AG08395 (cell line): ENCODE measurements at regions not wholly inside any gene's neighbourhood (a gene's known extent, or its start where the extent isn't known, plus 50 kb on each side); places are given as distances from the start of the nearest gene placed in this dataset.
"Not testable (repeated sequence)": the region's sequence is repeated elsewhere in the genome, so short reads cannot be mapped to it uniquely, and the experiment has no call there.

Experiments used
- DNase-seq: peaks from one replicate; pipeline ENCODE4 v3.0.0; 2012; ENCODE audit warnings: mixed read lengths, low spot score

DNA sequence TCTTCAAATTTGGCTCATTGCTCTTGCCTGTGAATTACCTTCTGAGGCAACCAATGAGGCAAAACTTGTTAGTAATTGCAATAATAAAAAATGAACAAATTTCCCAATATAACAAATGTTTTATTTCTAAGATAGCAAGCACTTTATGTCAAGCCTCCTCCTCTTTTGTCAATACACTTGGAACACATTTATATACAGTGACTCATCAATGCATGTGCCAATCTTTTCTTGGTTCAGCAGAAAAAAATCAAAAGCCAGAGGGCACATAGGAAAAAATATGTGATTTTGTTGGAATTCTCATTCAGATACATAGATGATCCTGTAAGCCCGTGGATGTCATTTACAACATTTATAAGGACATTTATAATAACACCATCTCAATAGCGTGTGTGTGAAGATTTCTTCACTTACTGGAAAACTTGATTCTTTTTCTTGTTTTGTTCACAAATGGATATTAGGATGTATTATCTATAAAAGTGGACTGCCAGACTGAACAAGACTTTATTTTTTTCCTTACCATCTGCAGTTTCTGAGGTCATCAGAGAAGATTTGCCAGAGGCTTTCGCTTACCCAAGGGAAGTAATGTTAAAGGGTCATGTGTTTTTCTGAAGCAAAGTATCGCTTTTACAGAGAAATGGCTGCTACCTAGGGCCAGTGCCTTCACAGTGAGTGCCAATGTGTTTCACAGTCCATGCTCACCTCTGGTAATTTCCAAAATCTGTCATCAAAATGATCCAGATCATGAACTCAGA lies 645.7 kb upstream of the PTBP2 start:
- no peak for DNase-seq

DNA sequence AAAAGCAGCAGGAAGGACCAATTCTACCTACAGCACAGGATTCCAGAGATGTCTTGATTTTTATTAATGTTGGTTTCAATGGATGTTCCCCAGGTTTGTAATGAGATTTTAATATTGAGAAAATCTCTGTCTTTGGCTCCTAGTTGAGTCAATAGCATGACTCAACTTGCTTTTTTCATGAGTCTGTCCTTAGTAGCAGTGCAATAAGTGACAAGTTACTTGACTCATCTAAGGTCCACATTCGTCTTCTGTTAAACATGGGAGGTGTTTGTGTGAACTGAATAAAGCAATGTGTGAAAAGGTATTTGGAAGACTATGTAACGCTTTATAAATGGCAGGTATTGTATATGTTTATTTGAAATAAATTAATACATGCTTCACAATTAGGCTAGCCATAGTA lies 645.0 kb upstream of the PTBP2 start:
- no peak for DNase-seq

GRCh38 chr1:96079581-96079980 lies 642.0 kb upstream of the PTBP2 start:
- DNase-seq = no peak

DNA sequence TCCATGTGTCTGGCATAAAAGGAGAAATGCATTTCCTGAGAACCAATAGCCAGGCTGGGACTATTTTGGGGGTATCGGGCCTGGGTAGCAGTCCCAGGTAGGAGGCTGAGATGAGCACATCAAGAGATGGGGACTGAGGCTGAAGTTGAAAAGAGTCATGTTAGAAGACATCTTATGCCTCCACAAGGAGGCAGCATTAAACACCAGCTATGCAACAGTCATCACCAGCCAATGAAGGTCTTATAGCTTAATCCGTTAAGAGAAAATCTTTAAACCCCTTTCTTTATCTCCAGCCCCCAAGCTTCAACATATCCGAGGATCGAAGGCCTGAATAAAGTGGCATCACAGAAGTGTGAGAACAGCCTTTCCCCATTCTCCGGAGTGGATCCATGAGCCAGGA lies 640.7 kb upstream of the PTBP2 start:
- no peak for DNase-seq

DNA sequence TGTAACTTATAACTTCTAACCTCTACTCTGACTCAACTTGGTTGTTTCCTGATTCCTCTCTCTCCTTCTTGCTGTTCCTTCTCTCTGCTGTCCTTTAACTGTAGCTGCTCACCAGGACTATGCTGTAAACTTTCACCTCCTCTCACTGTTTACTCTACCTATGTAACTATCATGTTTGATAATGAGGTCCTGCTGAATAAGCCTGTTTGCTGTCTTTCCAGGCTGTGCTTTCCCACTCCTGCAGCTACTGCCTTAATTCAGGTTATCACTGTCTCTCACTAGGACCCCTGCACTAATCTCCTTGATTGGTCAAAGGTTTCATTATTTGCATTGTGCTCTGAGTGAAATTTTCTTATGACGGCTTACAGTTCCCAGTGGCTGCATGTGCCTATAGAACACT lies 633.9 kb upstream of the PTBP2 start:
- DNase-seq = no peak

DNA sequence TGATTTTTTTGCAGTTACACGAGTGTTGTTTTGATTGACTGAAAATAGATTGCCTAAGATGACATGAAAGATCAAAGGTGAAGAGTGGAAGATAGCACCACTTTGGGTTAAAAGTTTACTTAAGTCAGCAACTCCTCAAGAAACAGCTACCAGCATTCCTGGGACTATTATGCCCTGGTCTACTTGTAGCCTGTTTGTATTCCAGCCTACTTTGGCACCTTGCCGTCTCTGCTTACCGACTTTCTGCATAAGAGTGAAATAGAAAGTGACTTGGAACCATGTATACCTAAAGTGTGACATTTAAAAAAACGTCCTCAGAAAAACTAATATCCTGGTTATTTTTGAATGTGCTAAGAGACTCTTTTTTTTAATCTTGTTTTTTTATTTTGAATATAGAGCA lies 631.5 kb upstream of the PTBP2 start:
- DNase-seq = no peak

GRCh38 chr1:96095849-96096612 lies 625.6 kb upstream of the PTBP2 start:
- DNase-seq = no peak

GRCh38 chr1:96096613-96097321 lies 624.8 kb upstream of the PTBP2 start:
- DNase-seq = no peak

- no peak for DNase-seq
These were observed 617.1 kb upstream of the PTBP2 start for GRCh38 chr1:96104506-96104905.

DNA sequence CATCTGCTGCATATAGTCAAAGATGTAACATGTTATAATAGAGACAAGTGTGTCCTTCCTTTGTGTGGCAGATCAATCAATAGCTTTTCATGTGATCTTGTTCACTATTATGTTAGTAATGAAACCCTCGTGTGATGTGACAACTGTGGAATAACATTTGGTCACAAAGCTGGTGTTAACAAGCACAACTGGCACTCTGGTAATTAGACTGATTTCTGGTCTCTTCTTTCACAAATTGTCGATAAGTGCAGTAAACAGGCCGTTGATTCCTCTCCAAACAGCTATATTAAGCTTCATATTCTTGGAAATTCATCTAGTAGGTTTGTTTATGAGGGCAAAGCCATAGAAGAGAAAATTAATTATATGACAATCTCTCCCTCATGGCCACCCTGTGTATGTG lies 616.7 kb upstream of the PTBP2 start:
- DNase-seq = no peak

- no peak for DNase-seq
These were observed 604.9 kb upstream of the PTBP2 start for GRCh38 chr1:96116731-96117130.

GRCh38 chr1:96130432-96130831 lies 591.2 kb upstream of the PTBP2 start:
- no peak for DNase-seq

DNA sequence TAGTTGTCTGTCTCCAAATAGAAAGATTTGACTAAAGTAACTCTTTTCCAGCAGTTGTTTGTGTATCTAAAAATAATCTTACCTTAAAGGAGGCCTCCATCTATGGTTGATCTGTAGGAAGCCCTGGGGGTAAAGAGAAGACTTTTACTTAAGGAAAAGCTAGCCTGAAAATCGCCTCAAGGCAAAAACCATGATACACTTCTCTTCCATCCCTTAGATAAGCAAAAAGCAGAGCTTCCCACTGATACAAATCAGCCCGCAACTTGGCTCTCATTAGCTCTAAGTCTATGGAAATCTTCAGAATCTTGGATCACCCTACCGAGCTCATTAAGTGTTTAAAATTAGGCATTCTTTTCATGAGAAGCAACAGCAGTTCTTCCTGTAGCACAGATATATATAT lies 576.9 kb upstream of the PTBP2 start:
- no peak for DNase-seq

GRCh38 chr1:96145492-96145891 lies 576.1 kb upstream of the PTBP2 start:
- no peak for DNase-seq

GRCh38 chr1:96152957-96153356 lies 568.6 kb upstream of the PTBP2 start:
- not testable (repeated sequence) for DNase-seq

GRCh38 chr1:96157101-96157500 lies 564.5 kb upstream of the PTBP2 start:
- no peak for DNase-seq

GRCh38 chr1:96159379-96159778 lies 562.2 kb upstream of the PTBP2 start:
- no peak for DNase-seq

- DNase-seq = no peak
These were observed 557.5 kb upstream of the PTBP2 start for GRCh38 chr1:96164053-96164452.

GRCh38 chr1:96178053-96178452 lies 543.5 kb upstream of the PTBP2 start:
- DNase-seq = no peak

DNA sequence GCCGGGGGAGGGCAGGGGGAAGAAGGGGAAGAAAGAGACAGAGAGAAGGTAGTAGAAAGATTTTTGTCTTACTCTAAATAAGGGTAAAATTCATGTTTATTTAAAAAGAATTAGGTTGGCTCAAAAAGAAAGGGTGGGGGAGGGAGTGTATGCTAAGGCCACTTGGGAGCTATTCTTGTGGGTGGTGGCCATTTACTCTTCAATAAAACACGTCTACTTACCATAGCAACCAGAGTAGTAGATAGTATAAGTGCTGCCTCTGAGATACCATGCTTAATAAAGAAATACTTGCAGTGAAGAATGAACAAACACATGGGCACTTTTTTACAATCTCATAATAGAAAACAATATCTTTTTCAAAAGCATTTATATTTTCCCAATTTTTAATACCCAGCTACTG lies 538.1 kb upstream of the PTBP2 start:
- DNase-seq = no peak

- DNase-seq = no peak
These were observed 537.7 kb upstream of the PTBP2 start for GRCh38 chr1:96183928-96184327.

DNA sequence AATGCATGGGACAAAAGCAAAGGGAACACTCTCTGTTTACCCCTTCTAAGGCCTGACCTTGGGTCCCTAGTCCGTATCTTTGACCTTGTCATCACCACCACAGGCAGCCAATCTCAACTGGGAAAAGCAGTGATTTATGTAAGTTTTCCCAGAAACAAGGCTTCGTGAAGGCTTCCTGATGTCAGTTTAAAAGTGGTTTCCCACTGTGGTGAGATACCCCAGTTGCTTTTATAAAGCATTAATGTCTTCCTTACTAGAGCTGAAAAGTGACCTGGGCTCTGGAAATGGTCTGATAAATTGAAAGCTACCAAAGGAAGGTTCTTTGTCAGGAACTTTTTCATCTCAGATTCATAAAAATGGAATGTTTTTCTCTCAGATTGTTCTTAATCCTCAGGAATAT lies 536.4 kb upstream of the PTBP2 start:
- no peak for DNase-seq

DNA sequence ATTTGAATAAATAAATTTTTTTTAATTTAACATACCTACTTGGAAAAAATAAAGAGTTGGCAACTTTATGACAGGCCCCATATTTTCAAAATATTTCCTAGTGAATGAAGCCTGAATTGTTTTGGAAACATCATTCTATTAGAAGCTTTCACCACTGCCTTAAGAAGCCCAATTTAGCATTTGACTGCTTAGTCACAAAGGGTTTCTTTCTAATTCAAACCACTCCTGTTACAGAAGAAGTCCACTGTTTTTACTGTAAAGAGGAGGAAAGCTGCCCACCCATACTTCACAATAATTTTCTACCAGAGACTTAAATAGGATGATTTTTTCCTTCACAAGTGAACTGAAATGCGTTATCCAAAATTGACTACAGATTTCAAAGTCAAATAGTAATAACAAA lies 534.6 kb upstream of the PTBP2 start:
- DNase-seq = no peak
